Activated CD4-positive, alpha-beta memory T cell treated with anti-CD3 and anti-CD28 coated beads for 36 hours (primary cell): ENCODE measurements at regions not wholly inside any gene's neighbourhood (a gene's known extent, or its start where the extent isn't known, plus 50 kb on each side); places are given as distances from the start of the nearest gene placed in this dataset.

Experiments
- CTCF ChIA-PET: fragments of 350-600 bp; sonication (Branson Sonifier 250); formaldehyde crosslinking; loops from one replicate; lab custom pipeline; 2021; ENCODE audit warnings: antibody characterized with exemption, inconsistent platforms; lab: Charles Lee
- POLR2A ChIA-PET: fragments of 350-600 bp; sonication (Branson Sonifier 250); formaldehyde crosslinking; loops from one replicate; lab custom pipeline; 2021; ENCODE audit warnings: antibody characterized with exemption; lab: Charles Lee
- DNase-seq: peaks from one replicate; pipeline ENCODE4 v3.0.0-alpha.2; 2020
- H3K27ac Mint-ChIP-seq: one replicate; pipeline ENCODE4 v1.8.0; 2021; ENCODE audit warnings: mixed read lengths
- H3K27me3 Mint-ChIP-seq: one replicate; pipeline ENCODE4 v1.8.0; 2021; ENCODE audit warnings: mixed read lengths
- H3K36me3 Mint-ChIP-seq: one replicate; pipeline ENCODE4 v1.8.0; 2021; ENCODE audit warnings: mixed read lengths
- H3K4me1 Mint-ChIP-seq: one replicate; pipeline ENCODE4 v1.8.0; 2021; ENCODE audit warnings: low read depth, mixed read lengths
- H3K4me3 Mint-ChIP-seq: one replicate; pipeline ENCODE4 v1.8.0; 2021; ENCODE audit warnings: mild to moderate bottlenecking, mixed read lengths
- H3K9me3 Mint-ChIP-seq: one replicate; pipeline ENCODE4 v1.8.0; 2021; ENCODE audit warnings: mixed read lengths
- intact Hi-C: fragments of 100-400 bp; cut with micrococcal nuclease; formaldehyde crosslinking; loops from one replicate; pipeline ENCODE4 v1.15.1; 2023

DNA sequence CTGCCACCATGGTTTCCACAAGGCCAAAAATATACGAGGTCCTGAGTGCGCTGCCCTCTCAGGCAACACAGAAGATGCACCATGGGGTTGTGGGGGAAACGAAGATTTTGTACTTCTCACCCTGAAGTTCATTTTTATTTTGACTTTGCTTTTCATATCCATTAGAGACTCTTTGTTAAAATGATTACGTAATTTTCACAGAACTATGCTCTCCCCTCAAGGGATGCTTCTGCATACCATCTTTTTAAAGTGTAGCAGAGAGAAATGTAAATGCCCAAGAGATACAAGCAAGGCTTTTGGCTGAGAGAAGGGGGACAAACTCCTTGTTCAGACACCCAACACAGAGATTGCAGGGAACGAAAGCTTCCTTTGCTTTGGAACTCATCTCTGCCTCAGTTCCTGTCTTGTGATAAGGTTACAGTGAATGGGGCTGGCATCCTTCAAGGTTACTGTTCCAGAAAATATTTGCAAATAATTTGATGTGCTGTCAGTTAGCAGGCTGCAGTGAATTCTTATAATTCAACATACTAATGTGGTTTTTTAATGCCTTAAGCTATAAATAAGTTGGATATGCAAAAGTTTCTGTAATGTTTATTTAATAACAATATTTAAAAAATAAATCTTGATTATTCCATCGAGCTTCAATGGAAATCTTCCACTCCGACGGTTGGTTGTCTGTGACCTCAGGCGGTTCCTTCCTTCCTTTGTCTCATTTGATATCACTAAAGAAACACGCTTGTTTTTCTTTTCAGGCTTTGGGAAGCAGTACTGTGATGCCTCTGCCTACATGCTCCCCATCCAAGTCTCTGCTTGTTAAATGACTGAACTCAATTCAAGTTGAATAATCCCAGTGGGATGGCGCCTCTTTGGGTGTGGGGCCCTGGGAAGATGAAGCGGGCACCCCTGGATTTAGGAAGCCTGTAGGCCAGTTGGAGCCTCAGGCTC, 209.3 kb upstream of the CTBP2 start:
- intact Hi-C loops: no loop called here
- H3K4me1 Mint-ChIP-seq: no peaks in the 10 kb centered on the region
- no peak overlapping the region for H3K4me3 Mint-ChIP-seq
- no peak for DNase-seq
- no peak overlapping the region for H3K27ac Mint-ChIP-seq
- POLR2A ChIA-PET: no interaction called here
- H3K9me3 Mint-ChIP-seq: peaks cover 3% of the 10 kb centered on the region
- no peaks in the 10 kb centered on the region for H3K27me3 Mint-ChIP-seq
- CTCF ChIA-PET: no interaction called here
- H3K36me3 Mint-ChIP-seq: no peaks in the 10 kb centered on the region

DNA sequence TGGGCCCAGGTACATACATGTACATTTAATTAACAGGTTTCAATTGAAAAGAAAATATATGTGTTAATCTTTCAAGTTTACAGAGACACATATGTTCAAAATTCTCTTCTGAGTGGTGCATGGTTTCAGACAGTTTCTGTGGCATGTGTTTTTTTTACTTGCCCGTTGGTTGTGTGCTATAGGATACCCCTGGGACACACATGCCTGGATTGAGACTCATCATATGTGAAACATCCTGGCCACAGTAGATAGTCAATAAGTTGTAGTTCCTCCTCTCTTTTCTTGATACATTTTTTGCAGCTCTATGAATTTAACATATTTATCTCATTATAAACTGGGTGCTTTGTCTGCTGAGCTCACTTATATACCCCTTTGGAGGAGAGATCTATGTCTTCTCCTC, 207.8 kb upstream of the CTBP2 start:
- no peaks in the 10 kb centered on the region for H3K4me1 Mint-ChIP-seq

DNA sequence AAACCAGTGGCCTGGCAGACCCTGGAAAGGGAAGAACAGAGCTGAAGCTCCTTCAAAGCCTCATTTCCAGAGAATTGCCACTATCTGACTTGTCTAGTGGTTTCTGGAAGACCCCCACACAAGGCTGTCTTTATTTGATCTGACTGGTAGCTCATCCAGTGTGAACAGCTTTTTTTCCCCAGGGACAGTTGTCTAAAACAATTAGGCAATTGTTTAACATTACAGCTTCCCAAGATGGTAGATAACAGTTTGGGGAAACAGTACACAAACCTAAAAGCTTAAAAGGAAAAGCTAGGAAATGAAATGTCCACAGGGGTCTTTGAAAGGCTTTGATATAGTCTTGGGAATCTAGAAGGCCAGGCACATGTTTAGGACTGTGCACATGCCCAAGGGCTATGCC, 203.4 kb upstream of the CTBP2 start:
- Mint-ChIP-seq H3K27me3 (no peaks in the 10 kb centered on the region), H3K4me1 (no peaks in the 10 kb centered on the region), H3K9me3 (peaks cover 9% of the 10 kb centered on the region), H3K4me3 (no peak overlapping the region), H3K27ac (no peak overlapping the region), H3K36me3 (no peaks in the 10 kb centered on the region)
- DNase-seq: no peak
- POLR2A ChIA-PET: no interaction called here
- intact Hi-C loops: no loop called here
- CTCF ChIA-PET: no interaction called here

More for the DNA sequence above, 207.8 kb upstream of the CTBP2 start:
- intact Hi-C loops: no loop called here
- Mint-ChIP-seq H3K9me3 (peaks cover 6% of the 10 kb centered on the region), H3K27me3 (no peaks in the 10 kb centered on the region), H3K27ac (no peak overlapping the region), H3K4me3 (no peak overlapping the region), H3K36me3 (no peaks in the 10 kb centered on the region)
- ChIA-PET CTCF (interaction anchor here (1.1 kb wide), 1 partner anchor 154 kb away, joined by 3 read pairs; no protein-coding TSS in a partner anchor), POLR2A (no interaction called here)
- DNase-seq: no peak

DNA sequence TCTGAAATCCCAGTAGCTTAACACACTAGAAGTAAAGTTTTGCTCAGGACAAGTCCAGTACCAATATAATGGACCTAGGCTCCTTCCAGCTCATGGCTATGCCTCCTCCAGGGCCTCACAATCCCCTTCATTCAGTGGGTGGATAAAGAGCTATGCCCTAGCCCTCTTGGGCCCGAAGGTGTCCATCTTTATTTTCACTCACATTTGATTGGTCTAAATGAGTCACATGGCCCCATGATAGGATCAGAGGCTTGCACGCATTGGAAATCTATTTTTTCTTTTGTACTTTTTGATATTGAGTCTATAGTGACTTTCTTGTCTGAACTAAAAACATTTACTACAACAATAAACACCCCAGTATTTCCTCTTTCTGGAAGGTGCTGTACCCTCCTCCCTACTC, 202.6 kb upstream of the CTBP2 start:
- Mint-ChIP-seq H3K9me3 (peaks cover 9% of the 10 kb centered on the region), H3K4me3 (no peak overlapping the region), H3K36me3 (no peaks in the 10 kb centered on the region), H3K4me1 (no peaks in the 10 kb centered on the region), H3K27ac (no peak overlapping the region), H3K27me3 (no peaks in the 10 kb centered on the region)
- CTCF ChIA-PET: no interaction called here
- POLR2A ChIA-PET: no interaction called here
- DNase-seq: no peak
- intact Hi-C loops: no loop called here

DNA sequence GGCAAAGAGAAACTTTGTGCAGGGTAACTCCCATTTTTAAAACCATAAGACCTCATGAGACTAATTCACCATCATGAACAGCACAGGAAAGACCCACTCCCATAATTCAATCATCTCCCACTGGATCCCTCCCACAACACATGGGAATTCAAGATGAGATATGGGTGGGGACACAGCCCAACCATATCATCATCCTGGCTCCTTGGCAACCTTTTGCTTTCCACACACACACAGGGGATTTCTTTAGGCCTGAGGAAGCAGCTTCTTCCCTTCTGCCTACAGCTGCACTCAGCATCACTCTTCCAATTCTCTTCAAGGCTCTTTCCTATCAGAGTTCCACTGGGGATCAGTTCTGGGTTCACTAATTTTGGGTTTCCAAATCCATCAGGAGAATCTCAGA, 199.0 kb upstream of the CTBP2 start:
- intact Hi-C loops: no loop called here
- Mint-ChIP-seq H3K27me3 (no peaks in the 10 kb centered on the region), H3K27ac (no peak overlapping the region), H3K9me3 (peaks cover 6% of the 10 kb centered on the region), H3K4me1 (no peaks in the 10 kb centered on the region), H3K36me3 (no peaks in the 10 kb centered on the region), H3K4me3 (no peak overlapping the region)
- no peak for DNase-seq
- ChIA-PET POLR2A (no interaction called here), CTCF (no interaction called here)

DNA sequence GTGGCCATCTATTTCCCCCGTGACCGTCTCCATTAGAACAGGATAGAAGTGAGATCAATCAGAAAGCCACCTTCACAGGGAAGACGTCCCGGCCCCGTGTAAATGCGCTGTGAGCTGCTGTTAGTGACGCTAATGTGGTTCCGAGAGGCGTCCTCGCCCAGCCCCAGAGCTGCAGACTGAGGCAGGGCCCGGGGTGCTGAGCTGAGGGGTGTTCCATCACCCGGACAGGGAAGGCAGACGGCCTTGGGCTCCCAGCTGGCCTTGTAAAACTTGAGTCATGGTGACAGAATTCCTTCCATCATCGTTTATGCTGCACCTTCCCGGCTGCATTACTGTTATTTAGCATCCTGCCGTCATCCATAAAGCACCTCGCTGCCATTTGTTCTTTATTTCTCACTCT, 195.3 kb upstream of the CTBP2 start:
- Mint-ChIP-seq H3K27ac (no peak overlapping the region), H3K9me3 (no peaks in the 10 kb centered on the region), H3K27me3 (no peaks in the 10 kb centered on the region), H3K4me1 (no peaks in the 10 kb centered on the region), H3K36me3 (no peaks in the 10 kb centered on the region), H3K4me3 (no peak overlapping the region)
- no peak for DNase-seq
- intact Hi-C loops: no loop called here
- ChIA-PET CTCF (no interaction called here), POLR2A (no interaction called here)

DNA sequence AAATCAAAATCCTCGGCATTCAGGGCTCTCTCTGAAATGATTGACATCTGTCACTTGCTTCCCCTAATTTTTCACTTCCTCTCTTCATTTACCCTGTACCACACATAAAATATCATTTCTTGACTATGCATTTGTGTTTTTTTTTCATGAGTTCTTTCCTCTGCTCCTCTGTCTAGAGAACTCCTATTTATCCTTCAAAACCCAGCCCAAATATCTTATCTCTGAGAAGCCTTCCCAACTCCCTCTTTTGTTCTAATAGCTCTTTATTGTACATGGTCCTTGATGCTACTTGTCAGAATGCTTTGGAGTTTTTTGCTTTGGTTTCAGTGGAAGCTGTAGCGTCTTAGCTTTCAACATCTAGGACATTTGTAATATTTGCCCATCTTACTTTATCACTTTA, 190.2 kb upstream of the CTBP2 start:
- DNase-seq: no peak
- Mint-ChIP-seq H3K4me3 (no peak overlapping the region), H3K9me3 (no peaks in the 10 kb centered on the region), H3K27ac (no peak overlapping the region), H3K4me1 (no peaks in the 10 kb centered on the region), H3K36me3 (no peaks in the 10 kb centered on the region), H3K27me3 (no peaks in the 10 kb centered on the region)
- ChIA-PET POLR2A (no interaction called here), CTCF (no interaction called here)
- intact Hi-C loops: no loop called here

DNA sequence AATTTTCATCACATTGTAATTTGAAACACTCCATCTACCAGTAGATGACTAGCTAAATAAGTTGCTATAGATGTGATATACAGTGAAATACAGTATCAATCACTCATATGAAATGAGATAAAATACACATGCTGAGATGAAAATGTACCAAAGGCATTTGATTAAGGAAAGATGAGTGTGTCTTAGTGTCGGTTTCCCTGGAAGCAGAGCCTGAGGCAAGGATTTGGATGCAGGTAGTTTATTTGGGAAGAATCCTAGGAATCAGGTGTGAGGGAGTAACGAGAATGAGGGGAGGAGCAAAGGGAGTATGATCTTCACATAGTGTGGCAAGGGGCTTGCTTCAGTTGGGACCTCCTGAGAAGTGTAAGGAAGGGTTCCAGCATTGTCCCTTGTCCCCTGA, 188.2 kb upstream of the CTBP2 start:
- H3K27ac Mint-ChIP-seq: no peak overlapping the region
- no peak for DNase-seq
- CTCF ChIA-PET: no interaction called here
- intact Hi-C loops: no loop called here
- POLR2A ChIA-PET: no interaction called here
- H3K4me1 Mint-ChIP-seq: no peaks in the 10 kb centered on the region
- peaks cover 3% of the 10 kb centered on the region for H3K27me3 Mint-ChIP-seq
- H3K36me3 Mint-ChIP-seq: no peaks in the 10 kb centered on the region
- no peaks in the 10 kb centered on the region for H3K9me3 Mint-ChIP-seq
- no peak overlapping the region for H3K4me3 Mint-ChIP-seq

DNA sequence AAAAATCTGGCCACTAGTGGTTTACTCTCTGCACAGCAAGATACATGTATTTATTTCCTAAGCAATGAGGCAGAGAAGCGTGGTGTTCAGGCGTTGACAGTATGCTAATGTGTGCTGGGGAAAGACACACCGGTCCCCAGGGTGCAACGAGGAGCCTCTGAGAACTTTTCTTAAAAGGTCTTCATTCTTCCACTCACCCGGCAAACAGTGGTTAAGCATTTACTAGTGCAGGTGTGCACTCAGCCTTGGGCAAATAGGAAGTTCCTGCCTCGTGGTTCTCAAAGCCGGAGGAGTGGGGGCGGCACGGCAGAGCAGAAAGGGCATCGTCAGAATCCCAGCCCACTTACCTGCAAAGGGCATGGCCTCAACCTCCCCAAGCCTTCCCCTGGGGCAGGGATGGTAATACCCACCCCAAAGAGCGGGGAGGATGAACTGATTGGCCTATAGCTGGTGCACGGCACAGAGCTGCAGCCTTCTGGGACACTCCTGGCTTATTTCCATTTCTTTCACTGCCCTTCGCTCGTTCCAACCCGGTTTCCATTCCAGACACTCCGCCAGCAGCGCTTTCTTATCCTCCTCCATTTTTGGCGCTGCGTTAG, 184.3 kb upstream of the CTBP2 start:
- Mint-ChIP-seq H3K9me3 (no peaks in the 10 kb centered on the region), H3K27me3 (peaks cover 3% of the 10 kb centered on the region), H3K36me3 (no peaks in the 10 kb centered on the region), H3K4me3 (no peak overlapping the region), H3K27ac (no peak overlapping the region), H3K4me1 (no peaks in the 10 kb centered on the region)
- DNase-seq: no peak
- ChIA-PET CTCF (no interaction called here), POLR2A (no interaction called here)
- intact Hi-C loops: no loop called here

DNA sequence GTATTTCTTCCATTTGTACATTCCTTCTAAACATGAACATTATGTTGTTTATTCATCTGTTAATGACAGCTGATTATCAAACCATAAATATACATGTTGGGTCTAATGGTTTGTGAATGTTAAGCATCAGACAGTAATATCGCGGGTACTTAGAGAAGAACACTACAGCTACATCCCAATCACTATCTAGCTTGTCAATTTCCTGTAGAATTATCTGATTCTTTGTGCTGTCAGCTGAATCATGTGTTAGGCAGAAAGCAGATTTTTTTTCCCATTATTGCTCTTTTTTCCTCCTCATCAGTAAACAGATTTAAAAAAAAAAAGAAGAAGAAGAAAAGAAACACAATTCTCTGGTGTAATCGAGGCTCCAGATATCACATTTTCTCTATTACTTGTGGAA, 183.6 kb upstream of the CTBP2 start:
- Mint-ChIP-seq H3K9me3 (peaks cover 2% of the 10 kb centered on the region), H3K36me3 (no peaks in the 10 kb centered on the region), H3K4me1 (no peaks in the 10 kb centered on the region), H3K27ac (no peak overlapping the region), H3K4me3 (no peak overlapping the region), H3K27me3 (peaks cover 3% of the 10 kb centered on the region)
- intact Hi-C loops: loop anchor here (2.0 kb wide), 1 partner anchor 295 kb away; no protein-coding TSS in a partner anchor
- POLR2A ChIA-PET: no interaction called here
- DNase-seq: no peak
- CTCF ChIA-PET: interaction anchor here (0.9 to 1.3 kb wide), 2 partner anchors 10 to 296 kb away, joined by 3 to 4 read pairs; no protein-coding TSS in a partner anchor

DNA sequence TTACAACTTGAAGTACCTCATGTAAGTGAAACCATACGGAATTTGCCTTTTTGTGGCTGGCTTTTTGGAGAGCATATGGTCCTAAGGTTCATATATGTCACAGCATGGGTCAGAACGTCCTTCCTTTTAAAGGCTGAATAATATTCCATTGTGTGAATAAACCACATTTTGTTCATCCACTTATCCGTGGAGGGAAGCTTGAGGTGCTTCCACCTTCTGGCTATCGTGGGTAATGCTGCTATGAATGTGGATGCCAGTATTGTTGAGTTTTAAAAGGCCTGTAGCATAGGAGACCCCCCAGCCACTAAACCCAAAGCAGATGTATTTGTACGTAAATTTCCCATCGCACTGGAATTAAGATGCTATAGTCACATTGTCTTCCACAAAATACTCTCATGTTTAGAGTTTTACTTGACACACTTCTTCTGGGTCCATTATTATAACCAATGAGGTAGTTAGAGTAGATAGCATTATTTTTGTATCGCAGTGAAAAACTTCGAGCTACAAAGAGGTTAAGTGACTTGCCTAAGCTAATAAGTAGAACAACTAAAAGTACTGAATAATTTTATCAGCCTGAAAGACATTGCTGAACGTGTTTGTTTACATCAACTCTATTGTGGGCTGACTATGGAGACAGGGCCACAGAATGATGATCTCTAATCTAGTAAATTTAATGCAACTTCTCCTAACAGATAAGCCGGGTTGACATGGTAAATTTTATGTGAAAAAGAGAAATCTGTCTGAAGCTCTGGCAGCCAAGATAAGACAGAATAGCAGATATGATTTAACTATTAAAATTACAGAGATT, 183.0 kb upstream of the CTBP2 start:
- peaks cover 6% of the 10 kb centered on the region for H3K9me3 Mint-ChIP-seq
- H3K36me3 Mint-ChIP-seq: no peaks in the 10 kb centered on the region
- CTCF ChIA-PET: interaction anchor here (0.9 to 1.3 kb wide), 3 partner anchors 10 to 295 kb away, joined by 3 to 4 read pairs (median 4); no protein-coding TSS in a partner anchor
- no peak overlapping the region for H3K4me3 Mint-ChIP-seq
- intact Hi-C loops: loop anchor here (2.0 kb wide), 1 partner anchor 295 kb away; no protein-coding TSS in a partner anchor
- H3K27ac Mint-ChIP-seq: no peak overlapping the region
- H3K4me1 Mint-ChIP-seq: no peaks in the 10 kb centered on the region
- DNase-seq: no peak
- peaks cover 3% of the 10 kb centered on the region for H3K27me3 Mint-ChIP-seq
- POLR2A ChIA-PET: no interaction called here

DNA sequence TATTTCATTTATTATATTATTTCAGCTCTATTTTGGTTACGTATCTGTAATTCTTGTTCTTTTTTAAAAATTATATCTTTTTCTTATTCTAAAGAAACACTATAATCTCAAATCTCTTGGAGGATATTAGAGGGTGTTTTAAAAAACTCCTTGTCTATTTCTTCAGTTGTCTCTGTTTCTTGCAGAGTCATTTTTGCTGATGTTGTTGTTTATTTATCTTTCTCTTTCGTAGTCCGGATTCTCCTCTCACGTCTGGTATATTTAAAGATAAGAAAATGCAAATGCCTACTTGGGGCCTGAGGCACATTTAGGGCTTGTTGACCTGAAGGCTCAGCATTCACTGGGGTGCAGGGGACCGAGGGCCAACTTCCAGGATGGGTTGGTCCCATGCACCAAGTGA, 181.2 kb upstream of the CTBP2 start:
- intact Hi-C loops: loop anchor here (2.0 kb wide), 1 partner anchor 293 kb away; no protein-coding TSS in a partner anchor
- Mint-ChIP-seq H3K36me3 (no peaks in the 10 kb centered on the region), H3K4me3 (no peak overlapping the region), H3K4me1 (no peaks in the 10 kb centered on the region), H3K9me3 (peaks cover 8% of the 10 kb centered on the region), H3K27ac (no peak overlapping the region), H3K27me3 (peaks cover 3% of the 10 kb centered on the region)
- ChIA-PET POLR2A (no interaction called here), CTCF (no interaction called here)
- no peak for DNase-seq
